NCI-H2227 treated with DMSO at 0.1 percent for 48 hours (cell line): ENCODE measurements at regions not wholly inside any gene's neighbourhood (a gene's known extent, or its start where the extent isn't known, plus 50 kb on each side); places are given as distances from the start of the nearest gene placed in this dataset.
A peak's percentile ranks its signal among the peaks of the same experiment; 100 is the strongest.

Experiments
- DNase-seq: peaks from one replicate; lab custom pipeline; 2025; lab: John Stamatoyannopoulos, UW

DNA sequence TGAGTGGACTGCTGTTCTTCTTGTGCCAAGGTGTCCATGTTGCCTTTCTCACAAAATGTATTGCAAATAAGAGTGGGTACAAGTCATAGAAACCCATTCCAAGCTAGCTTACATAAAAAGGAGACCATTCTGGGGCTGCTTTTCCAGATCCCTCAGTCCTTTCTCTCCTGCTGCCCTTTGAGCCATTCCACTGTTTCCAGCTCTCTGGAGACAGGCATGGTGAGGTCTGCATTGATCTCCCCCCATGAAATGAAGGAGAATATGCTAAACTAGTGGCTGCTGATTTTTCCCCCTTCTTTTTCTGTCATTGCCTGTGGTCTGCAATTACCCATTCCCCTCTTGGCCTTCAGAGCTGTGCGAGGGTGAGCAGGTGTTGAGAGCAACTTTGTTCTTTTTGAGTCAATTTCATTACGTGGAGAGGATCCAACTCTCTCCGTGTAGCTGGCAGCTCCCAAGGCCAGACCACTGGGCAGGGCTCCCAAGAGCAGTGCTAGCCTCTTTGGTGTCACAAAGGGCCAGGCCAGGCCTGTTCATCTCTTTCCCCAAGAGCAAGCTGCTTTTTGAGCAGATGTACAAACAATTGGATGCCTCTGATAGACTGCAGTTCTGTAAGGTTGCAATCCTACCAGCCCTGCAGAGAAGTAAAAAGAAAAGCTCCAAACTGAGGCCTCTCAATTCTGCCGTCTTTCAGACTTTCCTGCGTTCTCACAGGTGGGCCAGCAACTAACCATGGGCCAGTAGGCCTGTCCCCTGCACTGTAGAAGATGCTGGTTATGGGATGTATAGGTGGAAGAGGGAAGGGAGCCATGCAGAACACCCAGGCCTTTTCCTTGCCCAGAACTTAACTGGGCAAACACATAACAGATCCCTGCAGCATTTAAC is 96.1 kb upstream of the ARMC2 start:
- peak; percentile 1 for DNase-seq

DNA sequence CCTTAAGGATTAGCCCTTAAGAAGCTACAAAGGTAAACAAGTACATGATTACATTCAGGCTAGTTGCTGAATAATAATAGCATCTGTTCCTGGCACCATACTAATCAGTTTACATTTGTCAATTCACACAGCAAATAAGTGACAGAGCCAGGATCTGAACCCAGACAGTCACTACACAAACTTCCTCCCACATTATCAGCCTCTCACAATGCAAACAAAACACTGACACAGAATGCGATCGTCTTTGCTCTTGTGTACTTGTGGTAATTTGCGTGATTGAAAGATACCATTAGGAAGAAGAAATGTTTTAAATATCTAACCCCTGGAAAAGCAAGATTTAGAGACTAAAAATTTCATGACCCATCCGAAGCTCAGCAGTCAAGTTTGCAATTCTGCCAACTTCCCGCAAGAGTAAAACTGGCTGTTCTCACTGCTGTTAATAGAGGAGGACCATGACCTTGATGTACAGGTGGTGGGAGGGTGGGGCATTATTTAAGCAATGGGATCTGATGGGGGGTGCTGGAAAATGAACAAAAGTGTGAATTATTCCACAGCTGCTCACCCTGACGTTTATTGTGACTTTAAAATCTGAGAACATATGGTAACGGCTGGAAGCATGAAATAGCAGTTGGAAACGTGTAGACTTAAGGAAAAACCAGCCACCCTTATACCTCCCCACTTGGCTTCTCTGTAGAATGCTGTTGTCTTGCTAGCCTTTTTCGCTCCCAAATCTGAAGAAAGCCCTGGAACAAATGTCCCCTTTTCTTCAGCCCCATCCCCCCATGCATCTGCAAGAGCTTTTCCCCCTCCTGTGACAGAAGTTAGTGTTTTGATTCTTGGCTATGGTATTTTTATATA is 95.3 kb upstream of the ARMC2 start:
- DNase-seq: no peak

DNA sequence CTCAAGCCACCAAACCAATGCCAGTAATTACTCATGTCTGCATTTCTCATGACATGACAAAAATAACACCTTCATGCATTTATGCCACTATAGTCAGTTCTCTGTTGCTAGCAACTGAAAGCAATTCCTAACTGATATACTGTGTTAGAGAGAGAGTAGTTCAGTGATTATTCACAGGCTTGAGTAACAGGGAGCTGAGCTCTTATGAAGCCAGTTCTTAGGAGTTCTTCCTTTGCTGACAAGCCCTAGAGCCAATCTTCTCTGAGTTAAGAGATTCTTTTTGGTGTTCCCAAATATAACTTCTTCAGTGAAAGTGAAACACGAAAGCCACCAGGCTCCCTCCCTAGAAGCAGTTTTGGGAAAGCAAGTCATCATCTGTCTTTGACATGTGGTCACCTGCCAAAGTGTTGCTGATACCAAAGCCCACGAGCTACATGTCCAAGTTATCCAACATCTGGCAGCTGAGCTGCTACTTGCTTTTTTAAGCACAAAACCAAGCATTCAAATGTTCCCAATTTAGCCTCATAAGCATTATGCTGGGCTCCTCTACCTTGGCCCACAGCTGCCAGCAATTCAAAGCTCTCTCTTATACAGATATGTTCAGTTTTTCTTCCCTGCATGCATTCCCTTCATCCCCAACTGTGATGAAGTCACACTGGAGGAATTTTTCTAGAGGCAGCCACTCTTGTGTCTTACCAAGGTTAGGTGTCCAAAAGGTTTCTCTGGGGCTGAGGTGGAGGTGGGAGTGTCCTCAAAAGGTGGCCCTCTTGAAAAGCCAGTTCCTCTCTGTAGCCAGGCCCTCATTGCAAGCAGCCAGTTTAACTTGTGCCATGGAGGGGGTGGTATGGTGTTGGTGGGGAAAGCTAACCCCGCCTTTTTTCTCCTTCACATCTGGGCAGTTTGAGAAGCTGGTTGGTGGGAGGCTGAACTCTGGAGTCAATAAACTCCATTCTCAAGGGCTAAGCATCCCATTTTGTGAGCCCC is 92.7 kb upstream of the ARMC2 start:
- DNase-seq: no peak

DNA sequence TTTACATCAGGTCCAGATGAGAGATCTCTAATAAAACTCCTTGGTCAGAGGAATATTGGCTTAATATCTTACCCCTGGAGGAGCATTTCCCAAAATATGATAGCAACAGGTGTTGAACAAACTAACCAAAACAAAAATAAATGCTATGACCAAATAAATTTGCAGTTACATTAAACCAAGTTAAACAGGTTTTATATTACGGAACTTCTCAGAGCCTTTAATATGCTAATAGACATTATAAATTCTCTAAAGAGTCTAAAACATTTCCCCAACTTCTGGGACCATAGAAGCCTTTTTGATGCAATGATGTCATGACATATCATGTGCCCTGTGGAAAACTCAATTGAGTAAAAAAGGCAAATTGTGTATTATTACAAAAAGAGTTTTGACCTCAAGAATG is 90.9 kb upstream of the ARMC2 start:
- DNase-seq: no peak

DNA sequence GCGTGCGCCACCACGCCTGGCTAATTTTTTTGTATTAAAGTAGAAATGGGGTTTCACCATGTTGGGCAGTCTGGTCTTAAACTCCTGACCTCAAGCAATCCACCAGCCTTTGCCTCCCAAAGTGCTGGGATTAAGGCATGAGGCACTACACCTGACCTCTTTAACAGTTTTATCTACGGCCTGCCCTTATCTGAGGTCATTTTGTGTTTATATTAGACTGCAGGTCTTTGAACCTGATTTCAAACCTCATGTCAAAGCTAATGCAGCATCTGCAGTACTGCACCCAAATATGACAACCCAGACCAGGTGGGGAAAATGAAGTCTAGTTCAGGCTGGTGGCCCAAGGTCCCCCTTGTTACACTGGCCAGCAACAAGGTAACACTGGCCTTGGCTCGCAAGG is 89.3 kb upstream of the ARMC2 start:
- no peak for DNase-seq

DNA sequence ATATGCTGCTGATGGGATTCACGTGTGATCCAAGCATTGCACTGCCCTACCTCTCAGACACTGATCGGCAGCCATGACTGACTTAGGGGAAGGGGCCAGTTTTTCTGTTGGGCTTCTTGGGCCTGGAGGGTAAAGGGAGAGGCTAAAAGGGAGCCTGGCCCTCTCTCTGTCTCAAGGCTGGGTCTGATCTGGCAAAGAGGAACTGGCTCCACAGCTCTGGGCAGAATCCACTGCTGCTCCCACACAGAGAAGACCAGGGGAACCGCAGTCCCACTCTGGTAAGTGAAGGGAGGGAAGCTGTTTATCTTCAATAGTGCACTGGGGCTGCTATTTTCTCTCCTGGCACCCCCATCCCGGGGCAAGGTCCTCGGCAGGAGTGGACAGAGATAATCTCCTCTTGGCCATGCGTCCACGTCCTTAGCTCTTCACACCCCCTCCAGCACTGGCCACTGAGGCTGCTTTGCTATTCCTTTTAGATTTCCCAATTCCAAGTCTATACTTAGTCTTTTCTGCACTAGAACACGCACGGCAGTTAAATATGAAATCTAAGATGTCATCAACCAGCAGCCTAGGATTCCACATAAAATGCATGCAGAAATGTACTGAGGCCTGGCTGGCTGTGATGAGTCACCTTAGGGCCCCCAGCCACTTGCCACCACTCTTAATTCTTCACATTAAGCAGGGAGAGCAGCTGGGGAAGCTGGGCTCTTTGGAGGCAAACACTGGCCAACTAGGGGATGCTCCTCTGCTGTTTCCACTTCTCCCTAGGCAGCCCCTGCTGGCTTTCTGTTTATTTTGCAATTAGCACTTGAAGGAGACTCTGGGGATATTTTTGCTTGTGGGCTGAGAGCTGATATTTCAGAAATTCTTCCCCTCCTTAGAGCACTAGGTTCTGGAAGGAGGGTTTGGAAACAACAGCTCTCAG is 87.8 kb upstream of the ARMC2 start:
- DNase-seq: peak; percentile 5

DNA sequence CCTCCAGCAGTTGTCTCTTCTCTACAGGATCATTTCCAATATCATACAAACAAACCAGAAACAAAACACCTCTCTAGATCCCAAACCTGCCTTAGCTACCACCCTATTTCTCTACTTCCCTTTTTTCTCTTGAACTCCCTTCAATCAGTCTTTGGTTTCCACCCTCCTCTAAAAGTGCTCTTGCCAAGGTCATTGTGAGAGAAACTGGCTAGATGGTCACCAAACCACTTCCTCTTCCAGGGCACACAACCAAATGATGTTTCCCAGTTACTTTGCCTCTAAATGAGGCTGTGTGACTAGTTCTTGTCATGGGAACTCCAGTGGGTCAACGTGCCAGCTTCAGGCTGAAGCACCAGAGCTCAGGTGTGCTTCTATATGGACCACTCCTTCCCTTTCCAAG is 85.8 kb upstream of the ARMC2 start:
- DNase-seq: no peak

DNA sequence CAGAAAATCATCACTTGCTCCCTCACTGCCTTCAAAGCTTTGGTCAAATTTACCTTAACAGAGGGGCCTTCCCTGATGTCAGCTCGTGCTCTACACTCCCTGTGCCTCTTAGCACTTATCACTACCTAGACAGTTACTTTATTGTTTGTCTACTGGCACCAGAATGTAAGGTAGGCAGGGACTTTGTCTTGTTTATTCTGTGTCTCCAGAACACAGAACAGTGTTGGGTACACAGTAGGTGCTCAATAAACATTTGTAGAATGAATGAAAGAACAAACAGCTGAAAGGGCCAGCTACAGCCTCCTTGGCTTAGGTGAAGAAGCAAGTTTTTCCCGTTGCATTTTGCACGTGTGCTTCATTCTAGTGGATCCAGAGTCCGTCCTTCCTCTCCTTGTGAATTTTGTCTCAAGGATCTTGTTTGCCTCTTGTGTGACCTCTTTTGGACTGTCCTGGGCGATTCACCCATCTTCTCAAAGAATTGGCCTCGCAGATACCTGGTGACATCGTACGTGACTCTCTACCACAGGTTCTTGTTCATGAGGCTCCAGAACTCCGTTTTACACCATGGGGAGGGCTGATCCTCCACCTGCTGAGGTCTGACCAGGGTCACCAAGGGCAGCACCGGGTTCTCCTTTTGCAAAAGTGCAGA is 84.2 kb upstream of the ARMC2 start:
- DNase-seq: no peak

DNA sequence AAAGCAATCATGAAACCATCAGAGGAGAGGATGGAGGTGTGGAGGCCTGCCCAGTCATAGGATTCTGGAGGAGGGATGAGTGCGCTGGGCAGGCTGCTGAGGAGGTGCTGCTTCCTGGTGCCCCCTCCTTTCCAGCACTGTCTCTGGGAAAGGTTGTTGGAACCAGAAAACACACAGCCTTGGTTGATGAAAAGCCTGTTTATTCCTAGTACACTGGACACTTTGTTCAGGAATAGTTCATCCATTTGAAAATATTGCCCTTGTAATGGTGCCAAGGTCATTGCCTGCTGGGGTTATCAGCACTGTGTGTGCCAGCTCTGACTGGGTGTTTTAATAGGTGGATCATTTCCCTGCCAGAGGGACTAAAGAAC is 83.7 kb upstream of the ARMC2 start:
- no peak for DNase-seq

DNA sequence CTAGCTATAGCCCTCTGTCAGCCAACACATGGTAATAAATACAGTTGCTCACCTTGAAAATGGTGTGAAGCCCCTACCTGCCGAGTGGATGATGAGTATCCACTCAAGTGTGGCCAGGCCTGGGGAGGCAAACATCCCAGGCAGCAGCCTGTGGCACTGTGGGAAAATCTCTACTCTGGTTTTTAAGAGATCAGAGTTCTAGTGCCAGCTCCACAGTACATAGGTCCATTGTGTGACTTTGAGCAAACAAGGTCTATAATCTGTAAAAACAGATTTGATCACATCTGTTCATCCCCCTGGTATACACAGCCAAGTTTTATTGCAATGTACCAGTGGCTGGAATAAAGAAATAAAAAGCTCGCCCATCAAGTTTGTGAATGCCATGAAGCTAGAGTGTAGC is 82.7 kb upstream of the ARMC2 start:
- no peak for DNase-seq

DNA sequence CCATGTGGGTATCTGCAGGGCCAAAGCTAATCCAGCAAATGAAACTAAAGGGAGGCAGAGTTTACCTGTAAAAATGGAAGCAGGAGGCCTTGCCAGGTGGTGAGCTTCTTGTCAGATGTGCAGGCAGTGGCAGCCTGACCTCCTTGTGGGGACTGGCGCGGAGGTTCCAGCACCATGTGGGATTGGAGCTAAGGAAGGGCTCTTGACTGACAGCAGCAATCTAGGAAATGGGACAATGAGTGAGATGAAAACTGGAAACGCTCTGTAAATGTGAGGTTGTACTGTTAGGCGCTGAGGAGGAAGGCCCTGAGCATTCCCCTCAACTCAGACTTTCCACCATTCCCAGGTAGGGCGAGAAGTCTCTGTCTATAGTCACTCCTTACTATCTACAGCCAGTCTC is 81.8 kb upstream of the ARMC2 start:
- DNase-seq: no peak

DNA sequence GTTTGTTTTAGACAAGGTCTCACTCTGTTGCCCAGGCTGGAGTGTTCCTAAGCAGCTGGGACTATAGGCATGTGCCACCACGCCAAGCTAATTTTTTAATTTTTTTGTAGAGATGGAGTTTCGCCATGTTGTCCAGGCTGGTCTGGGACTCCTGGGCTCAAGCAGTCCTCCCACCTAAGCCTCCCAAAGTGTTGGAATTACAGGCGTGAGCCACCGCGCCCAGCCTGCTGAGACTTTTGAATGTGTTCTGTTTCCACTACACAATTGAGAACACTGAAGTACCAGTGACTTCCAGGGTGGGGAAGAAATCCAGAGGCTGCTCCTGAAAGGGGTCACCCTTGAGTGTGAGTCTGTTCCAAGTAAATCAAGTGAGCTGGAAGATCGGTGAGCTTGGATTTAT is 81.3 kb upstream of the ARMC2 start:
- DNase-seq: no peak

DNA sequence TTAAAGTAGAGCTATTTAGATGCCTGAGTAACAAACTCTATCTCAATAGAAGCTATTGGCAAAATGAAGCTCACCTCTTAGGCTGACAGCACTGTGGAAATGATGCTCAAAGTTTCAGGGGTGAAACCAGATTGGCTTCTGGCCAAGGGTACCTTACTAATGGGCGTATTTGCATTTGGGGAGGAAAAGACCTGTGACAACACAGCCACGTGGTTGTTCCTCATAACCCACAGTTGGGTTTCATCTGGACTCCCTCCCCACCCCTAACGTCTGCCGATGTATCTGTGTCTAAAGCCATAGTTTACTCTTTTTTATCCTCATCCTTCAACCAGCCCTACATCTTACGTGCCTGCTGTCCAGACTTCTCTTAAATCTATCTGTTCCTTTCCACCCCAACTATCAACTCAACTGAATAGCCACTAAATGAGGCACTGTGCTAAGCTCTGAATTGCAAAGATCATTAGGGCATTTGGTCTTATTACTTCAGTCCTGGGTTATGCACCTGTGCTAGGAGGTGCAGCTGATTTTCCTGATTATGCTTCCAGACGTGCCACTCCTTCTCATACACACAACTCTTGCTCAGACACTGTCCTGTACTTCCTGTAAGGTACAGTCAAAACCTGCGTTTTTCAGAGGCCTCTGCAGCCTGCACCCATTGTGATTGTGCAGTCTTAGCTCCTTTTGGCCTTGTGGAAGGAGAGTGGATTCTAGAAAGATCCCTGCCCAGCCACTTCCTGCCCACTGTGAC is 80.6 kb upstream of the ARMC2 start:
- no peak for DNase-seq

DNA sequence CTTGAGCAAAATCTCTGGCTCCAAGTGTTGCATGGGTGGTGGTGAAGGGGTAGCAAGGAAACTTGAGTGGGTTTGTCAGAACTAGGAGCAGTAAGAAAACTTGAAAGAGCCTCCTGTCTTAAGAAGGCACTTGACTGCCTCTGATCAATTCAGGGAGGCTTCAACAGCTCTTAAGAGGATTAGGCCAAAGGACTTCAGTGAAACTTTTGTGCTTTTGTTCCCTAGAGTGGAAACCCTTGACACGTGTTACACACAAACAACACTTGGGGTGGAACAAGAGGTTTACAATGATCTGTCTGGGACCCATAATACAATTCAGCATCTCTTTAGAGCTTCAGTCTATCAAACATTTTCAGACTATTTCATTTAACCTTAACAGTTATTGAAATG is 80.1 kb upstream of the ARMC2 start:
- DNase-seq: no peak

DNA sequence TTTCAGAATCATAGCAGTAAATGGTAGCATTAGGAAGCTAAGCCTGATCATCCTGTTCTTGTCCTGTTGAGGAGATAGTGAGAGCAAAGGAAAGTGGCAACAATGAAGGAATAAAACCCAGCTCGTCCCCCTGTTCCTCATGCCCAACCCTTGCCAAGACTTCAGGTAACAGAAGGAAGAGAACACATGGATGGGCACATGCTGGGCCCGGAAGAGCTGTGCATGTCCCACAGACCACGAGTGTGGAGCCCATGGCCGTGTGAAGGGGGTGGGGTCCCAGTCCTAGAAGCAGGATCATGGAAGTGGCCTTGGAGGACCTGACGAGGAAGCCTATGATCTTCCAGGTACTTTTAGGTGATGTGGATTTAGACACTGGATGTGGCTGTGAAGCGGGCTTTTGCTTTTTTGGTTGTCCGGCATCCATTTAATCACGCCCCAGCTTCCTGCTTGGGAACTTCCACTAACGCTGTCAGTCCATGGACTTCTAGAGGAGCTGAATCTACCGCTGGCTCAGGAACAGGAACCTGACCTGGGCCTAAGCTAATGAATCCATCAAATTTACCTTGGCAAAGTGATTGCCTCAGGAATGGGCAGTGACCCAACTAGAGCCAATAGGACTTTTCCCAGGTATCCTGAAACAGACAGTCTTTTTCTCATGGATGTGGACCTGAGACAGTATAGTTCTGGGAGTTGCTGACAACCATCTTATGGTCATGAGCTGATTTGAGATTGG is 79.3 kb upstream of the ARMC2 start:
- no peak for DNase-seq

DNA sequence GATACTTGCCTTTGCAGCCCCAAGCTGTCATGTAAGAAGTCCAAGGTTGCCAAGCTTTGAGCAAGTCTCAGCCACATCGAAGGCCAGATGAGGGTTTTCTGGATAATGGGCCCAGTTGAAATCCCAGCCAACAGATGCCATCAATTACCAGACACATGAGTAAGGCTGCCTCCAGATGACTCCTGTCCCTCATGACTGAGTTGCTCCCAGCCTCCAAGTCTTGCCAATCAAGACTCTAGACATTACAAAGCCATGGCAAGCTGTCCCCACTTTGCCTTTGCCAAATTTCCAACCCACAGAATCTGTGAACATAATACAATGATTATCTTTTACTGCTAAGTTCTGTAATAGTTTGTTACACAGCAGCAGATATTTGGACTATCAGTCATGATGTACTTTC is 76.8 kb upstream of the ARMC2 start:
- no peak for DNase-seq

DNA sequence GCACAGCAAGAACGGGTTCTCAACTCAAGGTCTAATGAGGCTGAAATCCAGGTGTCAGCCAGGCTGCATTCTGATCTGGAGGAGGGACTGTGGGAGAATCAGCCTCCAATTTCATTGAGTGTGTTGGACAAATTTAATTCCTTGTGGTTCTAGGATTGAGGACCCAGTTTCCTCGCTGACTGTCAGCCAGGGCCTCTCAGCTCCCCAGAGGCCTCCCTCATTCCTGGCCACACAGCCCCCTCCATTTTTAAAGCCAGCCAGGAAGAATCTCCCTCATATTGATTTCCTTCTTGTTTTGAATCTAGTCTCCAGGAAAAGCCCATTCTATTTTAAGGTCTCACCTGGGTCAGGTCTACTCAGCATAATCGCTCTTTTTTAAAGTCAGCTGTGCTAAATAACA is 73.7 kb upstream of the ARMC2 start:
- DNase-seq: no peak

DNA sequence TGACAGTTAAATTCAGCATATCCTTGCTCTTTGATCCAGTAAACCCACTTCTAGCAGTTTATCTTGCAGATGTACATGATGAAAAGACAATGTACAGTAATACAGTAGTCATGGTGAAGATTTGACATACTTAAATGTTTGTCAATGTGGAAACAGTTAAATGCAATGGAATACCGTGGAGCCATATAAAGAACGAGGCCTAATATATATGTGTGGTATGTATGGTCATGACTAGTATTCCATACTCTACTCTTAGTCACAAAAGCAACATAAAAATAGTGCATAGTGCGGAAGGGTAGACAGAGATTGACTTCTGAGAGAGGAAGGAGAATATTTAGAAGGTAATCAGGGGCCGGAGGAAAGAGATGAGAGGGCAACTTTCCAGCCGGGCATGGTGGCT is 70.7 kb upstream of the ARMC2 start:
- DNase-seq: no peak
